Keratinocyte (primary cell): ENCODE measurements at regions not wholly inside any gene's neighbourhood (a gene's known extent, or its start where the extent isn't known, plus 50 kb on each side); places are given as distances from the start of the nearest gene placed in this dataset.

Experiments
- DNase-seq: peaks from one replicate; pipeline ENCODE4 v3.0.0-alpha.2; 2011; ENCODE audit warnings: low read depth, missing footprints, low spot score
- FAIRE-seq: peaks from 2 replicates; lab custom pipeline; 2011; peaks lifted over from hg19 to GRCh38; lab: Jason Lieb, UNC
- H2AFZ ChIP-seq: 2 replicates; pipeline ENCODE4 v1.6.0; 2012; ENCODE audit warnings: low read length, control low read depth, inconsistent platforms; ENCODE audit not compliant: control insufficient read depth
- H3K27ac ChIP-seq: 2 replicates; pipeline ENCODE4 v1.5.1; 2011; ENCODE audit warnings: low read length; ENCODE audit not compliant: control insufficient read depth, insufficient read depth
- H3K27me3 ChIP-seq: 3 replicates; pipeline ENCODE4 v1.6.0; 2011; ENCODE audit warnings: low read length; ENCODE audit not compliant: control insufficient read depth, insufficient read depth; ENCODE audit errors: extremely low read depth
- H3K36me3 ChIP-seq, 2 experiments: 2 replicates in 1 of 2; 3 replicates in 1 of 2; pipeline ENCODE4 v1.5.1; 2011; ENCODE audit warnings: low read length in 2 of 2, mild to moderate bottlenecking in 1 of 2; ENCODE audit not compliant: control insufficient read depth in 2 of 2, insufficient read depth in 2 of 2; ENCODE audit errors: extremely low read depth in 1 of 2
- H3K4me1 ChIP-seq: 3 replicates; pipeline ENCODE4 v1.5.1; 2011; ENCODE audit warnings: low read length; ENCODE audit not compliant: control insufficient read depth, insufficient read depth; ENCODE audit errors: extremely low read depth
- H3K4me2 ChIP-seq: 3 replicates; pipeline ENCODE4 v1.6.0; 2011; ENCODE audit warnings: low read depth, low read length; ENCODE audit not compliant: control insufficient read depth, insufficient read depth; ENCODE audit errors: extremely low read depth
- H3K4me3 ChIP-seq, 3 experiments: fragments of 200-600 bp in 1 of 3; sonication (generic) in 1 of 3; 2 replicates in 2 of 3; 3 replicates in 1 of 3; pipeline ENCODE4 v1.5.1; 2011 to 2016; ENCODE audit warnings: low read length in 3 of 3, mild to moderate bottlenecking in 3 of 3, control low read depth in 2 of 3, inconsistent platforms in 1 of 3, low read depth in 1 of 3, mixed read lengths in 1 of 3, mixed run types in 1 of 3, moderate library complexity in 1 of 3; ENCODE audit not compliant: control insufficient read depth in 2 of 3, insufficient read depth in 2 of 3; ENCODE audit errors: extremely low read depth in 1 of 3
- H3K79me2 ChIP-seq: 2 replicates; pipeline ENCODE4 v1.6.0; 2012; ENCODE audit warnings: low read length; ENCODE audit not compliant: control insufficient read depth, insufficient read depth
- H3K9ac ChIP-seq: 3 replicates; pipeline ENCODE4 v1.6.0; 2011; ENCODE audit warnings: low read length; ENCODE audit not compliant: control insufficient read depth, insufficient read depth; ENCODE audit errors: extremely low read depth
- H3K9me1 ChIP-seq: 3 replicates; pipeline ENCODE4 v1.6.0; 2011; ENCODE audit warnings: low read length; ENCODE audit not compliant: control insufficient read depth, insufficient read depth; ENCODE audit errors: extremely low read depth
- H3K9me3 ChIP-seq: 2 replicates; pipeline ENCODE4 v1.5.1; 2012; ENCODE audit warnings: low read depth, low read length; ENCODE audit not compliant: control insufficient read depth
- H4K20me1 ChIP-seq: 3 replicates; pipeline ENCODE4 v1.6.0; 2011; ENCODE audit warnings: low read length; ENCODE audit not compliant: control insufficient read depth, insufficient read depth; ENCODE audit errors: extremely low read depth
- EZH2 ChIP-seq: IDR thresholded peaks from one replicate; pipeline ENCODE4 v1.6.1; 2012; ENCODE audit warnings: inconsistent platforms, mild to moderate bottlenecking, low read length, moderate library complexity
- dilution Hi-C: fragments of 300-500 bp; cut with MboI; formaldehyde crosslinking; loops from one replicate; pipeline ENCODE4 v1.7.0; 2020; ENCODE audit warnings: low sequenced_read_pairs; ENCODE audit not compliant: extremely low pct_ligation_motif_present
- TF ChIP-seq, protein P1 (sequence below), 3 experiments: IDR thresholded peaks in 1 of 3; conservative IDR thresholded peaks in 1 of 3; optimal IDR thresholded peaks in 1 of 3; 2 replicates in 2 of 3; 3 replicates in 1 of 3; pipeline versions ENCODE3 to v1.5.1; 2011; ENCODE audit warnings: low read length in 3 of 3, mild to moderate bottlenecking in 3 of 3, moderate library complexity in 2 of 3, control low read depth in 1 of 3, inconsistent platforms in 1 of 3; ENCODE audit not compliant: insufficient read depth in 2 of 3; ENCODE audit errors: extremely low read depth in 1 of 3

DNA sequence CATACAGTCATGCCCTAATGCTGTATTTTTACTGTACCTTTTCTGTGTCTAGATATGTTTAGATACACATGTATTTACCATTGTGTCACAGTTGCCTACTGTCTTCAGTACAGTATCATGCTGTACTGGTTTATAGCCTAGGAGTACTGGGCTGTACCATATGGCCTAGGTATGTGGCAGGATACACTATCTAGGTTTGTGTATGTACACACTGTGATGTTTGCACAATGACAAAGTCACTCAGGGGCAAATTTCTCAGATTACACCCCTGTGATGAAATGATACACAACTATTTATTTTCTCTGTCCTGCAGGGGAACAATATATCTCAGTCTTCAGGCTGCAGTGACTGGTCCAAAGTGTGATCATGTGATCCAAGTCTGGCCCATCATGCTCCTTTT, 1076.1 kb downstream of the VRK1 start:
- DNase-seq (no peak), FAIRE-seq (no peak)
- Histone ChIP-seq H3K4me2 (no peak overlapping the region), H3K36me3 (no peaks in the 10 kb centered on the region), H3K4me1 (peaks cover 3% of the 10 kb centered on the region), H2AFZ (no peak overlapping the region), H3K79me2 (no peaks in the 10 kb centered on the region), H3K9me3 (no peaks in the 10 kb centered on the region), H3K9me1 (no peaks in the 10 kb centered on the region), H3K27ac (no peak overlapping the region), H4K20me1 (no peaks in the 10 kb centered on the region), H3K9ac (no peak overlapping the region), H3K4me3 (no peak overlapping the region), H3K27me3 (no peaks in the 10 kb centered on the region)
- TF ChIP-seq EZH2: no peak
- TF ChIP-seq, protein P1, sequence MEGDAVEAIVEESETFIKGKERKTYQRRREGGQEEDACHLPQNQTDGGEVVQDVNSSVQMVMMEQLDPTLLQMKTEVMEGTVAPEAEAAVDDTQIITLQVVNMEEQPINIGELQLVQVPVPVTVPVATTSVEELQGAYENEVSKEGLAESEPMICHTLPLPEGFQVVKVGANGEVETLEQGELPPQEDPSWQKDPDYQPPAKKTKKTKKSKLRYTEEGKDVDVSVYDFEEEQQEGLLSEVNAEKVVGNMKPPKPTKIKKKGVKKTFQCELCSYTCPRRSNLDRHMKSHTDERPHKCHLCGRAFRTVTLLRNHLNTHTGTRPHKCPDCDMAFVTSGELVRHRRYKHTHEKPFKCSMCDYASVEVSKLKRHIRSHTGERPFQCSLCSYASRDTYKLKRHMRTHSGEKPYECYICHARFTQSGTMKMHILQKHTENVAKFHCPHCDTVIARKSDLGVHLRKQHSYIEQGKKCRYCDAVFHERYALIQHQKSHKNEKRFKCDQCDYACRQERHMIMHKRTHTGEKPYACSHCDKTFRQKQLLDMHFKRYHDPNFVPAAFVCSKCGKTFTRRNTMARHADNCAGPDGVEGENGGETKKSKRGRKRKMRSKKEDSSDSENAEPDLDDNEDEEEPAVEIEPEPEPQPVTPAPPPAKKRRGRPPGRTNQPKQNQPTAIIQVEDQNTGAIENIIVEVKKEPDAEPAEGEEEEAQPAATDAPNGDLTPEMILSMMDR (optimal IDR thresholded peaks at IDR 0.05 in 1 of 3, IDR thresholded peaks at IDR 0.05 in 1 of 3, conservative IDR thresholded peaks at IDR 0.05 in 1 of 3; ENCODE audit: extremely low read depth in 1 of 3, insufficient read depth in 2 of 3, low read length in 3 of 3): no peak
- dilution Hi-C loops: no loop called here

DNA sequence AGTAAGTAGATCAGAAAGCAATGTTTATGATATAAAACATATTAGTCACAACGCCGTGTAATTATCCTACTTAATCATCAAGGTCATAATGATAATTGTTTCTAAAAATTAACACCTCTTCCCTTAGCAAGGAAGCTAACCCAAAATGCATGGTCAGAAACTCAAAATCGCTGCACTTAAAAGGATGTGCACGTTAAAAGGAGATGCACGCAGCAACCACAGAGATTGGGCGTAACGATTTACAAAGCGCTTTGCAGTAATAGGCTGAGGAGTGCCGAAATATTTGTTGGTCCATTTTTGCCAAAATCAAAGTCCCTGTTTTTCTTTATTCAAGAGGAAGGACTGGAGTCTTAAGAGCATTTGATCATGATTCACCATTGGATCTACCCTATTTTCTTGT, 1077.2 kb downstream of the VRK1 start:
- no peak for FAIRE-seq
- Histone ChIP-seq H3K27me3 (no peaks in the 10 kb centered on the region), H3K4me2 (no peak overlapping the region), H3K4me3 (no peak overlapping the region), H4K20me1 (no peaks in the 10 kb centered on the region), H3K27ac (no peak overlapping the region), H3K9ac (no peak overlapping the region), H2AFZ (no peak overlapping the region), H3K4me1 (peaks cover 11% of the 10 kb centered on the region), H3K9me1 (no peaks in the 10 kb centered on the region), H3K36me3 (no peaks in the 10 kb centered on the region), H3K79me2 (no peaks in the 10 kb centered on the region), H3K9me3 (no peaks in the 10 kb centered on the region)
- no peak for TF ChIP-seq EZH2
- TF ChIP-seq, protein P1 (optimal IDR thresholded peaks at IDR 0.05 in 1 of 3, IDR thresholded peaks at IDR 0.05 in 1 of 3, conservative IDR thresholded peaks at IDR 0.05 in 1 of 3; ENCODE audit: extremely low read depth in 1 of 3, insufficient read depth in 2 of 3, low read length in 3 of 3): no peak
- no peak for DNase-seq
- dilution Hi-C loops: no loop called here
